GM04503 (cell line): ENCODE measurements at regions not wholly inside any gene's neighbourhood (a gene's known extent, or its start where the extent isn't known, plus 50 kb on each side); places are given as distances from the start of the nearest gene placed in this dataset.

Experiments used
- DNase-seq: peaks from one replicate; pipeline ENCODE4 v3.0.0-alpha.2; 2012; ENCODE audit warnings: low read depth

- DNase-seq: no peak
Observed at GRCh38 chr1:112264010-112264409, 132.0 kb upstream of the CTTNBP2NL start.

GRCh38 chr1:112264553-112264952 is 131.5 kb upstream of the CTTNBP2NL start:
- no peak for DNase-seq

- DNase-seq: no peak
Observed at GRCh38 chr1:112265931-112266330, 130.1 kb upstream of the CTTNBP2NL start.

- DNase-seq: no peak
Observed at GRCh38 chr1:112267206-112267605, 128.8 kb upstream of the CTTNBP2NL start.

GRCh38 chr1:112267929-112268328 is 128.1 kb upstream of the CTTNBP2NL start:
- DNase-seq: no peak

GRCh38 chr1:112268408-112268807 is 127.6 kb upstream of the CTTNBP2NL start:
- DNase-seq: no peak

GRCh38 chr1:112271270-112271669 is 124.7 kb upstream of the CTTNBP2NL start:
- no peak for DNase-seq

- no peak for DNase-seq
Observed at GRCh38 chr1:112272101-112272772, 123.8 kb upstream of the CTTNBP2NL start.

- no peak for DNase-seq
Observed at GRCh38 chr1:112284796-112285195, 111.2 kb upstream of the CTTNBP2NL start.

- no peak for DNase-seq
Observed at GRCh38 chr1:112285316-112285715, 110.7 kb upstream of the CTTNBP2NL start.

GRCh38 chr1:112285746-112286145 is 110.3 kb upstream of the CTTNBP2NL start:
- DNase-seq: no peak

GRCh38 chr1:112296908-112297307 is 99.1 kb upstream of the CTTNBP2NL start:
- DNase-seq: no peak

- no peak for DNase-seq
Observed at GRCh38 chr1:112297536-112297935, 98.5 kb upstream of the CTTNBP2NL start.

GRCh38 chr1:112298558-112298957 is 97.5 kb upstream of the CTTNBP2NL start:
- DNase-seq: peak; percentile 1

- DNase-seq: no peak
Observed at GRCh38 chr1:112304126-112304525, 91.9 kb upstream of the CTTNBP2NL start.

- no peak for DNase-seq
Observed at GRCh38 chr1:112304612-112305011, 91.4 kb upstream of the CTTNBP2NL start.

- DNase-seq: no peak
Observed at GRCh38 chr1:112307930-112308591, 88.0 kb upstream of the CTTNBP2NL start.

GRCh38 chr1:112308716-112309115 is 87.3 kb upstream of the CTTNBP2NL start:
- DNase-seq: no peak

GRCh38 chr1:112309499-112309898 is 86.5 kb upstream of the CTTNBP2NL start:
- no peak for DNase-seq

- DNase-seq: no peak
Observed at GRCh38 chr1:112312315-112312714, 83.7 kb upstream of the CTTNBP2NL start.

- no peak for DNase-seq
Observed at GRCh38 chr1:112312879-112313278, 83.1 kb upstream of the CTTNBP2NL start.

GRCh38 chr1:112316254-112316913 is 79.6 kb upstream of the CTTNBP2NL start:
- DNase-seq: no peak

- DNase-seq: no peak
Observed at GRCh38 chr1:112317140-112317539, 78.9 kb upstream of the CTTNBP2NL start.
